ENCODE measurements at regions not wholly inside any gene's neighbourhood (a gene's known extent, or its start where the extent isn't known, plus 50 kb on each side); places are given as distances from the start of the nearest gene placed in this dataset.
A peak's percentile ranks its signal among the peaks of the same experiment; 100 is the strongest.

DNA sequence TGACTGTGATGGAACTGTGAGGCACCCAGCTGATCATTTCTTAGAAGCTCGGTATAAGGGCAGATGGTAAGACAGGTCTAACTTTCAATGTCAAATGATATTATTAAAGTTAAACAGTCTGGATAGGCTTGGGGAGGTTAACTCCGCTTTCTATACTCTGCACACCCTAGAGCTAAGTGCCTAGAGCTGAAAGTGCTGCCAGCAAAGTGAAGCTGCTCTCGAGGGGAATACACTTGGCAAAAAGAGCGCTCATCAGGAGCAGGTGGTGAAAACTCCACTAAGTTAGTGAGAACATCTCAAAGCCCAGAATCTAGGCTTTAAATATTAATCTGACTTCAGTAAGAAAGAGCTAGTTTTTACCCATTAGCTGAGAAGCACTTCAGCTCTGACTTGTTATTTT, 349.6 kb upstream of the SLC30A5 start:
- Histone ChIP-seq H3K4me3 (ENCODE audit: low read depth, low read length, poor library complexity, severe bottlenecking) (no peak overlapping the region), H3K27me3 (replicated peaks; ENCODE audit: insufficient read depth, low read depth, low read length, poor library complexity) (no peaks in the 10 kb centered on the region), H3K4me1 (ENCODE audit: insufficient read depth, low read length, poor library complexity, severe bottlenecking) (no peaks in the 10 kb centered on the region), H3K27ac (ENCODE audit: low read depth, low read length, poor library complexity, severe bottlenecking) (no peak overlapping the region), H3K36me3 (ENCODE audit: insufficient read depth, low read length, poor library complexity, severe bottlenecking) (no peaks in the 10 kb centered on the region), H3K9me3 (ENCODE audit: low read depth, low read length, poor library complexity, severe bottlenecking) (no peaks in the 10 kb centered on the region)
- no peak for TF ChIP-seq EZH2 (IDR thresholded peaks at IDR 0.05; ENCODE audit: borderline replicate concordance, low read depth, low read length, poor library complexity, severe bottlenecking)
- TF ChIP-seq, protein P1, sequence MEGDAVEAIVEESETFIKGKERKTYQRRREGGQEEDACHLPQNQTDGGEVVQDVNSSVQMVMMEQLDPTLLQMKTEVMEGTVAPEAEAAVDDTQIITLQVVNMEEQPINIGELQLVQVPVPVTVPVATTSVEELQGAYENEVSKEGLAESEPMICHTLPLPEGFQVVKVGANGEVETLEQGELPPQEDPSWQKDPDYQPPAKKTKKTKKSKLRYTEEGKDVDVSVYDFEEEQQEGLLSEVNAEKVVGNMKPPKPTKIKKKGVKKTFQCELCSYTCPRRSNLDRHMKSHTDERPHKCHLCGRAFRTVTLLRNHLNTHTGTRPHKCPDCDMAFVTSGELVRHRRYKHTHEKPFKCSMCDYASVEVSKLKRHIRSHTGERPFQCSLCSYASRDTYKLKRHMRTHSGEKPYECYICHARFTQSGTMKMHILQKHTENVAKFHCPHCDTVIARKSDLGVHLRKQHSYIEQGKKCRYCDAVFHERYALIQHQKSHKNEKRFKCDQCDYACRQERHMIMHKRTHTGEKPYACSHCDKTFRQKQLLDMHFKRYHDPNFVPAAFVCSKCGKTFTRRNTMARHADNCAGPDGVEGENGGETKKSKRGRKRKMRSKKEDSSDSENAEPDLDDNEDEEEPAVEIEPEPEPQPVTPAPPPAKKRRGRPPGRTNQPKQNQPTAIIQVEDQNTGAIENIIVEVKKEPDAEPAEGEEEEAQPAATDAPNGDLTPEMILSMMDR (conservative IDR thresholded peaks at IDR 0.05; ENCODE audit: low read depth, low read length), result no peak
- no peak for DNase-seq (ENCODE audit: low spot score)
- ChIA-PET CTCF (no interaction called here), POLR2A (ENCODE audit: low non-redundant PET) (no interaction called here)
- intact Hi-C loops (cut with micrococcal nuclease; ENCODE audit: unreplicated experiment), result loop anchor here (10.0 kb wide), 1 partner anchor 279 kb away; no protein-coding TSS in a partner anchor
- BruUV-seq (replicated peaks), result no TSS peak

- no peaks in the 10 kb centered on the region for H3K36me3 ChIP-seq (ENCODE audit: insufficient read depth, low read length, poor library complexity, severe bottlenecking)
- no peak for TF ChIP-seq EZH2 (IDR thresholded peaks at IDR 0.05; ENCODE audit: borderline replicate concordance, low read depth, low read length, poor library complexity, severe bottlenecking)
- TF ChIP-seq, protein P1 (conservative IDR thresholded peaks at IDR 0.05; ENCODE audit: low read depth, low read length), result peak; percentile 67
- no peak overlapping the region for H3K27ac ChIP-seq (ENCODE audit: low read depth, low read length, poor library complexity, severe bottlenecking)
- no peak overlapping the region for H3K4me3 ChIP-seq (ENCODE audit: low read depth, low read length, poor library complexity, severe bottlenecking)
- DNase-seq (ENCODE audit: low spot score), result peak; percentile 50
- intact Hi-C loops (cut with micrococcal nuclease; ENCODE audit: unreplicated experiment), result loop anchor here (1.0 to 10.0 kb wide), 2 partner anchors 281 to 458 kb away; no protein-coding TSS in a partner anchor
- ChIA-PET POLR2A (ENCODE audit: low non-redundant PET) (no interaction called here), CTCF (no interaction called here)
- no TSS peak for BruUV-seq (replicated peaks)
- H3K27me3 ChIP-seq (replicated peaks; ENCODE audit: insufficient read depth, low read depth, low read length, poor library complexity), result no peaks in the 10 kb centered on the region
- H3K4me1 ChIP-seq (ENCODE audit: insufficient read depth, low read length, poor library complexity, severe bottlenecking), result no peaks in the 10 kb centered on the region
- H3K9me3 ChIP-seq (ENCODE audit: low read depth, low read length, poor library complexity, severe bottlenecking), result no peaks in the 10 kb centered on the region
These were observed 348.4 kb upstream of the SLC30A5 start for GRCh38 chr5:68745448-68745847.

DNA sequence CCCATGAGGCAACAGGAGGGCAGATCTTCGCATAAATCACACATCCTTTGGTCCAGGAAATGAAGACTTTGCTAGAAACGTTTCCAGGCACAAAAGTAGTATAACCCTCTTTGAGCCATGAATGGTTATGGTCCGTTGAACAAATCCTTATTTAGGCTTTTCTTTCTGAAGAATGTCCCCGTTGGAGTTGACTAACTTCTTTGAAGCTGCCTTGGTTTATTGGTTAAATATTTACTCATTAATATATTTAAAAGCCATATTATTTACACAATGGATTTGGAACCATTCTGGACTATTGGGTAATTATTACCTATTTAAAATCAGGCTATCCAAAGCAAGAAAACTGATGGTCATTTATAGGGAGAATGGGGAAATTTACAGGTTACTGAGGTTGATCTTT, 347.6 kb upstream of the SLC30A5 start:
- no peaks in the 10 kb centered on the region for H3K27me3 ChIP-seq (replicated peaks; ENCODE audit: insufficient read depth, low read depth, low read length, poor library complexity)
- intact Hi-C loops (cut with micrococcal nuclease; ENCODE audit: unreplicated experiment), result loop anchor here (10.0 kb wide), 1 partner anchor 281 kb away; no protein-coding TSS in a partner anchor
- no TSS peak for BruUV-seq (replicated peaks)
- H3K36me3 ChIP-seq (ENCODE audit: insufficient read depth, low read length, poor library complexity, severe bottlenecking), result no peaks in the 10 kb centered on the region
- ChIA-PET CTCF (no interaction called here), POLR2A (ENCODE audit: low non-redundant PET) (no interaction called here)
- DNase-seq (ENCODE audit: low spot score), result no peak
- no peaks in the 10 kb centered on the region for H3K9me3 ChIP-seq (ENCODE audit: low read depth, low read length, poor library complexity, severe bottlenecking)
- H3K4me3 ChIP-seq (ENCODE audit: low read depth, low read length, poor library complexity, severe bottlenecking), result no peak overlapping the region
- H3K4me1 ChIP-seq (ENCODE audit: insufficient read depth, low read length, poor library complexity, severe bottlenecking), result no peaks in the 10 kb centered on the region
- H3K27ac ChIP-seq (ENCODE audit: low read depth, low read length, poor library complexity, severe bottlenecking), result no peak overlapping the region
- TF ChIP-seq EZH2 (IDR thresholded peaks at IDR 0.05; ENCODE audit: borderline replicate concordance, low read depth, low read length, poor library complexity, severe bottlenecking), result no peak
- TF ChIP-seq, protein P1 (conservative IDR thresholded peaks at IDR 0.05; ENCODE audit: low read depth, low read length), result no peak

Measured in A673 (cell line).